Activated naive CD8-positive, alpha-beta T cell treated with anti-CD3 and anti-CD28 coated beads for 36 hours (primary cell): ENCODE measurements at regions not wholly inside any gene's neighbourhood (a gene's known extent, or its start where the extent isn't known, plus 50 kb on each side); places are given as distances from the start of the nearest gene placed in this dataset.

Experiments used
- DNase-seq: peaks from one replicate; pipeline ENCODE4 v3.0.0; 2021
- H3K27ac Mint-ChIP-seq: one replicate; pipeline ENCODE4 v1.8.0; 2022; ENCODE audit warnings: mild to moderate bottlenecking, moderate library complexity, mixed read lengths
- H3K27me3 Mint-ChIP-seq: one replicate; pipeline ENCODE4 v1.8.0; 2022; ENCODE audit warnings: mild to moderate bottlenecking, mixed read lengths
- H3K36me3 Mint-ChIP-seq: one replicate; pipeline ENCODE4 v1.8.0; 2021; ENCODE audit warnings: mild to moderate bottlenecking, mixed read lengths
- H3K4me1 Mint-ChIP-seq: one replicate; pipeline ENCODE4 v1.8.0; 2021; ENCODE audit warnings: mixed read lengths
- H3K4me3 Mint-ChIP-seq: one replicate; pipeline ENCODE4 v1.8.0; 2022; ENCODE audit warnings: mild to moderate bottlenecking, moderate library complexity, mixed read lengths
- H3K9me3 Mint-ChIP-seq: one replicate; pipeline ENCODE4 v1.8.0; 2022; ENCODE audit warnings: mixed read lengths

DNA sequence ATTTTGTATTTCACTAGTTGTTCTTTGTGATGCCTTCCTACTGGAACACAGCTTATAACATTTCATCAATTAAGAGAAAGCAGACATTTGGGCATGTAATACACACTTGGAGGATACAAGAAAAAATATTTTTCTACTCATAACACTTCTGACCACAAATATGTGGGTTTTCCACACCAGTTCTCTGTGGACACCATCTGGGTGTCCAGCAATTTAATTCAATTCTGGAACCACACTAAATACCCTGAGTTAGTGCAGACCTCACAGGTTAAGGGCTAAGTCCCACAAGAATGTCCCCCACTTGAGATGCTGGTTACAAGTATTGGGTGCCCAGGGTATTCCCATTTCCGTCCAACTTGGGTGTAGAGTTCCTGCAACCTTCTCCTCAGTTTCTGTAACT, 91.1 kb upstream of the SKOR2 start:
- no peak overlapping the region for H3K4me3 Mint-ChIP-seq
- no peak for DNase-seq

DNA sequence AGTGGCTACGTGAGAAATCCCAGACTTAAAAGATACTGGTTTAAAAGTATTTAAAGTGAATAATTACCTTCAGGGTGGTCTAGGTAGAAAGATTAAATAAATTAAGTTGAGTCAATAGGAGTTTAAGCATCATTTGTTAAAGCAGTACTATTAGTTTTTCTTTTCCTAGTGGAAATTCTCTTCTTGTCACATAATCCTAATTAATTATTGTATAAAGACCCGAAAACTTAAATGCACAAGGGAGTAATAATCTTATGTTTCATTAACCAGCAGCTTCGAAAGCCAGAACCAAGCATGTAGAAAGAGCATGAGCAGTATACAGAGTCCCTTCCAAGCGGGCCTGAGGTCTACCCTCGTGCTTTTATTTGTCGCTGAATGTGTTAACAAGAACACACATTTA, 90.2 kb upstream of the SKOR2 start:
- Mint-ChIP-seq H3K27ac (no peak overlapping the region), H3K27me3 (peaks cover 7% of the 10 kb centered on the region), H3K9me3 (no peaks in the 10 kb centered on the region), H3K4me1 (no peaks in the 10 kb centered on the region), H3K36me3 (no peaks in the 10 kb centered on the region), H3K4me3 (no peak overlapping the region)
- no peak for DNase-seq

More for the DNA sequence above, 91.1 kb upstream of the SKOR2 start:
- Mint-ChIP-seq H3K36me3 (no peaks in the 10 kb centered on the region), H3K27ac (no peak overlapping the region), H3K27me3 (peaks cover 3% of the 10 kb centered on the region), H3K4me1 (no peaks in the 10 kb centered on the region), H3K9me3 (no peaks in the 10 kb centered on the region)

DNA sequence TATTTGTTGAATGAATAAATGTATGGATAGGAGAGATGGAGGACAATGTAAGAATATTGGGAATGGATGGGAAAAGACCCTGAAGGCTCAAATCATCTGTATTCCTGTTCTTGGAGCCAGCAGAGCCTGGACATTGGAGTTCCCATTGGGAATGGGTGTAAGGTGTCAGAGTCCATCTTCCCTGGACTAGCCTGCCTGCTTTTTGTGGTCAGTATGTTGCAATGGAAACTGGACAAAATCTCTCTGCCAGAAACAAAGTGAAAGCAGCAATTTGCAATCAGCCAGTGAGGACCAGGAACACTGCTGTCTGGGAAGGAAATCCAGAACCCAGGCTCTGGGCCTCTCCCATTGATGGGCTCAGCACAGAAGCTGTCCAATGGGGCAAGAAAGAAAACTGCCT, 83.5 kb upstream of the SKOR2 start:
- no peak for DNase-seq
- peaks cover 17% of the 10 kb centered on the region for H3K27me3 Mint-ChIP-seq
- no peak overlapping the region for H3K4me3 Mint-ChIP-seq
- H3K9me3 Mint-ChIP-seq, result no peaks in the 10 kb centered on the region
- H3K4me1 Mint-ChIP-seq, result no peaks in the 10 kb centered on the region
- H3K27ac Mint-ChIP-seq, result no peak overlapping the region
- H3K36me3 Mint-ChIP-seq, result no peaks in the 10 kb centered on the region

DNA sequence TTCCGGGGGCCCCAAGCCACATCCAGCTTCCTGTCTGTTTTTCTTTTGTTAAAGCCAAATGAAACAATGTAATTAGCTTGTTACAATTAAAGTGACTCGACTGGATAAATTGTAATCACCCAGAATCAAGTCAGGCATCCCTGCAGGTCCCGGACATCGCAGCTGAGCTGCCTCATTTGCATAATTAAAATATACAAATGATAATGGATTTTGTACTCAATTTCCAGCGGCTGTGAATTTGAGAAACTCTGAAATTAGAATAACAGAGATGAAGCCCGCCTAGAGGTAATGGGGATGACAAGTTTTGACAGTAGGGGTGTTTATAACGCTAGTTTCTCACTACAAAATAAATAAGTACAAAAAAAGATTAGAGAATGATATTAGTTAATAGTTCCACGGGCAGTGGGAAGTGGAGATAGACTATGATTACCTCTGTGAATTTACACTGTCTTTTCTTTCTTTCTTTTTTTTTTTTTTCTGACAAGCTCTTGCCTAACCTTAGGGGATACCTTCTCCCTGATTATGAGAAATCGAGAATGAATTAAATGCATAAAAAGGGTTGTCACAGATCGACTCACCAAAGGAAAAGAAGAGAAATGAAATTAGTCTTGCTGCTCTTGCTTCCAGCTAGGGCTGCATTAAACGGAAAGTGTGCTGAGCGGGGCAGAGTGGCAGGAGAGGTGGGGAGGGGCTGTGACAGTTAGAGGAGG, 82.6 kb upstream of the SKOR2 start:
- Mint-ChIP-seq H3K9me3 (no peaks in the 10 kb centered on the region), H3K36me3 (no peaks in the 10 kb centered on the region), H3K27me3 (peaks cover 17% of the 10 kb centered on the region), H3K27ac (no peak overlapping the region), H3K4me3 (no peak overlapping the region), H3K4me1 (no peaks in the 10 kb centered on the region)
- DNase-seq, result no peak

DNA sequence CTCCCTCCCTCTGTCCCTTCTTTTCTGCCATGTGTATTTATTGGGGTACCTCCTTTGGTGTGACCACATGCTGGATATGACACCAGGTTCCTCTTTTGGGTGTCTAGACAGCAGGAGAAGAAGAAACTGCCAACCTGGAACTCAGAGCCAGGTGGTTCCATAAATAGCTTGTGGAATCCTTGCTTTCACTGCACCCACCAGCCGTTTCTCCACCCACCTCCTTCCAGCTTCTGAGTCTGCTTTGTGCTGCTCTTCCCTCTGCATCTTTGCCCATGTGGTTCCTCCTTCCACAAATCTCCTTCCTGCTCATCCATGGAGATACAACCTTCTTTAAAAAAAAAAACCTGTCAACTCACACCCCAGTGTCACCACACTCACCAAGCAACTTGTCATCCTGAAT, 80.2 kb upstream of the SKOR2 start:
- Mint-ChIP-seq H3K4me1 (no peaks in the 10 kb centered on the region), H3K27me3 (peaks cover 10% of the 10 kb centered on the region), H3K9me3 (no peaks in the 10 kb centered on the region), H3K27ac (no peak overlapping the region), H3K4me3 (no peak overlapping the region), H3K36me3 (no peaks in the 10 kb centered on the region)
- DNase-seq, result no peak

DNA sequence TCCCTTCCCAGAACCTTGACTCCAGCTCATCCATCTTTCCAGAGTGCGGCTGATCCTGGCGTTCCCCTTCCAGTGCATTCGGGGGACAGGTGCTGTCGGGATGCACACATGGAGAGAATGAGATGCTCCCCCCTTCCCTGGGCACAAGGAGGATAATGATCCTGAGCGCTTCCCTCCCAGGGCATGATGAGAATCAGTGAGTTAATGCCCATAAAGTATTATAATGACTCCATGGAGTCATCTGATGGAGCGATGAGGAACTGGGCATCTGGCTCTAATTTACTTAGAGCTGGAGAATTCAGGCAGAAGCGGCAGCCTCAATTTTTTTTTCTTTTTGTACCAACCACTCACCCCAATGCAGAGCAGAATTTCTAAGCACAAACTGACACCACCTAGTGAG, 79.6 kb upstream of the SKOR2 start:
- DNase-seq, result no peak
- Mint-ChIP-seq H3K9me3 (no peaks in the 10 kb centered on the region), H3K27me3 (peaks cover 10% of the 10 kb centered on the region), H3K36me3 (no peaks in the 10 kb centered on the region), H3K27ac (no peak overlapping the region), H3K4me1 (no peaks in the 10 kb centered on the region), H3K4me3 (no peak overlapping the region)

DNA sequence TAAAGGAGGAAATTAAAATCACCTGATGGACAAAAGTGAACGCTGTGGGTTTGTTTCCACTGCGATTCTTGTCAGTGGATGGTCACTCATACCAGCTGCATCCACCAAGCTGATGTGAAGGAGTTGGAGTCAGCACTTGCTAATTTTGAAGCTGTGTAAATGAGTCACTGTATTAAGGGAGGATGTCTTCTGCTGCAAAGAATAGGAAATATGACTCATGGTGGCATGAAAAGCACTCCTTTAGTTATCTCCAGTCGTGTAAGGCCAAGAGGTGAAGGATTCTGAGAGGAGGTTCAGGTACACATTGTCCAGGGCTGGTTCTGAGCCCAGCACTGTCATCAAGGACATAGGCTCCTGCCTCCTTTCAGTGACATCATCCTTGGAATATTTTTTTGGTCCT, 71.7 kb upstream of the SKOR2 start:
- no peak overlapping the region for H3K27ac Mint-ChIP-seq
- peaks cover 1% of the 10 kb centered on the region for H3K4me1 Mint-ChIP-seq
- H3K4me3 Mint-ChIP-seq, result no peak overlapping the region
- H3K9me3 Mint-ChIP-seq, result no peaks in the 10 kb centered on the region
- H3K36me3 Mint-ChIP-seq, result no peaks in the 10 kb centered on the region
- H3K27me3 Mint-ChIP-seq, result no peaks in the 10 kb centered on the region
- no peak for DNase-seq

DNA sequence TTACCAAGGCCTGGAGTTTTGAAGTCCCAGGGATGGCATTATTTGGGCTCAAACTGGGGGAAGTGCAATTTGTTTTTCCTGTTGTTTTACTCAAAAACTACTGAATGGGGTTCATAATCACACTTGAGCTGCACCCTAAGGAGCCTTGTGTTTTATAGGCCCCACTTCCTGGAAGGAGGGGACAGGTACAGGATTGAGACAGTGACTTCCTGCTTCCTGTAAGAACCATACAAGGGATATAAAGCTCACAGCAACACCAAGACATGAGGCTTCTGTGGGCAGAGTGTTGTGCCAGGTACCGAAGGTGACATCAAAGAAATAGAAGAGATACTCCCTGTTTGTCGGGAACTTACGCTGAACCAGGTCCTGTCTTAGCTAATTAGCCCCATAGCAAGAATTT, 70.4 kb upstream of the SKOR2 start:
- no peaks in the 10 kb centered on the region for H3K36me3 Mint-ChIP-seq
- H3K27ac Mint-ChIP-seq, result no peak overlapping the region
- H3K27me3 Mint-ChIP-seq, result no peaks in the 10 kb centered on the region
- no peaks in the 10 kb centered on the region for H3K9me3 Mint-ChIP-seq
- H3K4me1 Mint-ChIP-seq, result peaks cover 1% of the 10 kb centered on the region
- no peak for DNase-seq
- H3K4me3 Mint-ChIP-seq, result no peak overlapping the region

DNA sequence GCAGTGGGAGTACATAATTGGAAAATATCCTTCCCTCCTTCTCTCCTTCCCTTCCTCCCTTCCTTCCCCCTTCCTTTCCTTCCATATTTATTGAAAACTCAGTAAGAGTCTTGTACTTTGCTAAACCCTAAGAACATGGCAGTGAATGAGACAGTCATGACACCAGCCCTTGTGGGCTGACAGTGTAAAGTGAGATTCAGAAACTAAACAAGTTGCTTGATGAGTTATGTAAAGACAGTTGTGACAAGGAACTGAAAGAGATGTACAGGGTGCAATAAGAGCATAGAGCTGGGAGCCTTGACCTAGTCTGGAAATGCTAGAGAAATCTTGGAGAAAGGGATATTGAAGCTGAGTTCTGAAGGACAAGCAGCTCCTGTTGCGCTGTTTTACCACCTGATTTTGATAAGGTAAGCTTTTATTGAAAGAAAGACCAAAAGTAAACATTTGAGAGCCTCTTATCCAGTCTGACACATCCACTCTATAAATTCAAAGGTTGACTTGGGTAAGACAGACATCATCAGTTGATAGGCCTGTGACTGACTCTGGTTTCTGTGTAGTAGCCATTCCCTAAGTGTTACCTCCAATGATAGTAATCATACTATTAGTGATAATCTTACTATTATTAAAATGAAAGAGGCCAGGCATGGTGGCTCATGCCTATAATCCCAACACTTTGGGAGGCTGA, 66.5 kb upstream of the SKOR2 start:
- Mint-ChIP-seq H3K9me3 (no peaks in the 10 kb centered on the region), H3K36me3 (no peaks in the 10 kb centered on the region), H3K4me3 (no peak overlapping the region), H3K27me3 (no peaks in the 10 kb centered on the region), H3K27ac (no peak overlapping the region), H3K4me1 (peaks cover 1% of the 10 kb centered on the region)
- no peak for DNase-seq

DNA sequence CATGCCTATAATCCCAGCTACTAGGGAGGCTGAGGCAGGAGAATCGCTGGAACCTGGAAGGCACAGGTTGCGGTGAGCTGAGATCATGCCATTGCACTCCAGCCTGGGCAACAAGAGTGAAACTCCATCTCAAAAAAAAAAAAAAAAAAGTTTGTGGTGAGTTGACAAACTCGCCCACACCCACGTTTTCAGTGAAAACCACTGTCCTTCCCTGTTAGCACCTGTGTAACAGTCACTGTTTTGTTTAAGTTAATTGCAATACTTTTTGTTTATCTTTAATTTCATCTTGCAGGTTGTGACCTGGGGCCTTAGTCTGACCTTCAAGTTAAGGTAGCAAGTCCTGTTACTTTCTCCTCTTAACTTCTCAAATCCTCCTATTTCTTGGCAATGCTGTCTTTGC, 65.5 kb upstream of the SKOR2 start:
- Mint-ChIP-seq H3K27me3 (no peaks in the 10 kb centered on the region), H3K4me1 (peaks cover 1% of the 10 kb centered on the region), H3K36me3 (no peaks in the 10 kb centered on the region), H3K4me3 (no peak overlapping the region), H3K27ac (no peak overlapping the region), H3K9me3 (no peaks in the 10 kb centered on the region)
- no peak for DNase-seq

DNA sequence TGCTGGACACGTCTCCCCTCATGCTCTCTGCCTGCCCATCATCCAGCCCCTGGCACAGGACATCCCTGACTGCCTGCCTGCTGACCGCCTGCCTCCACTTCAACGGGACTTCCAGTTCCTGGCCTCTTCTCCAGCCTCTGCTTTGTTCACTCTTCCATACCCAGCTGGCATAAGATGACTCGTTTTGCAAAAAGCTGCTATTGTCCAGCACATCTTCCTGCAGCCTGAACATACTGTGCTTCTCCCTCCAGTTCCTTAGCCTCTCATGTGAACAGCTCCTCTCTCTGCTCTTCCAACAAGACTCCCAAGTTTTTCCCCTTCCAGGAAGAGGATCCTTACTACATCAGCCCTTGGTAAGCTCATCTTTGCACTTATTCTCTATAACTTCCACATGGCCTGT, 62.4 kb upstream of the SKOR2 start:
- no peak overlapping the region for H3K4me3 Mint-ChIP-seq
- no peak for DNase-seq
- no peak overlapping the region for H3K27ac Mint-ChIP-seq
- H3K27me3 Mint-ChIP-seq, result peaks cover 3% of the 10 kb centered on the region
- no peaks in the 10 kb centered on the region for H3K4me1 Mint-ChIP-seq
- H3K9me3 Mint-ChIP-seq, result no peaks in the 10 kb centered on the region
- H3K36me3 Mint-ChIP-seq, result no peaks in the 10 kb centered on the region

DNA sequence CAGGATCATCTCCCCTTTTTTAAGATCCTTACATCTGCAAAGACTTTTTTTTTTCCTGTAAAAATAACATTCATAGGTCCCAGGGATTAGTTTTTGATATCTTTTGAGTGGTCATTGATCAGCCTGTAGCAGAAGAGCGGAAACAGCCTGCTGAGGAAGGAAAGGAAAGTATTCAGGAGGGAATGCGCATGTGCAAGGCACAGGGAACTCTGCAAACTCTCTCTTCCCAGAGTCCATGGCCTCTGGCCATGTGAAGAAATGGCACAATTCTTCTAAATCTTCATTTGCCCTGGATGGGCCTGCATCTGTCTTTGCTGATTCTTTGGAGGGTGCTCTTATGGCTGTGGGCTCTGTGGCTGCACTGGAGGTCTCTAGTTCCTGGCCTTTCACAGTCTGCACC, 60.1 kb upstream of the SKOR2 start:
- Mint-ChIP-seq H3K9me3 (no peaks in the 10 kb centered on the region), H3K36me3 (no peaks in the 10 kb centered on the region), H3K27me3 (peaks cover 3% of the 10 kb centered on the region), H3K4me1 (no peaks in the 10 kb centered on the region), H3K4me3 (no peak overlapping the region), H3K27ac (no peak overlapping the region)
- no peak for DNase-seq
